HepG2 (cell line): ENCODE measurements at regions not wholly inside any gene's neighbourhood (a gene's known extent, or its start where the extent isn't known, plus 50 kb on each side); places are given as distances from the start of the nearest gene placed in this dataset.

Source experiments
- ATAC-seq: fragments of 200-7000 bp; cut with Tn5 transposase; 3 replicates; pipeline ENCODE4 v1.9.1; 2020; ENCODE audit warnings: mild to moderate bottlenecking, moderate library complexity
- BruUV-seq: library from RNA; stranded (reverse); fragments of 400-500 nt; replicated peaks from 2 replicates; lab custom pipeline; 2021; lab: Mats Ljungman, UMichigan
- CTCF ChIA-PET: fragments of 300-600 bp; formaldehyde crosslinking; extraction: SDS; loops from one replicate; lab custom pipeline; 2021; ENCODE audit warnings: low total read pairs, inconsistent platforms, low intra/inter-chr PET ratio; lab: Yijun Ruan, JAX
- POLR2A ChIA-PET: fragments of 350-600 bp; sonication (Branson Sonifier 250); formaldehyde crosslinking; loops from one replicate; lab custom pipeline; 2020; ENCODE audit warnings: antibody characterized with exemption, inconsistent platforms; lab: Yijun Ruan, JAX
- DNase-seq: peaks from one replicate; pipeline ENCODE4 v3.0.0-alpha.2; 2015; ENCODE audit warnings: low spot score
- FAIRE-seq: peaks from 3 replicates; lab custom pipeline; 2011; peaks lifted over from hg19 to GRCh38; lab: Jason Lieb, UNC
- H2AFZ ChIP-seq: one replicate; pipeline ENCODE4 v1.6.1; 2011; ENCODE audit warnings: low read length, inconsistent platforms
- H3K27ac ChIP-seq: fragments of 300-600 bp; 3 replicates; pipeline ENCODE4 v1.8.0; 2011; ENCODE audit warnings: mixed run types, mild to moderate bottlenecking, mixed read lengths, low read length, inconsistent platforms; ENCODE audit not compliant: insufficient read depth; ENCODE audit errors: extremely low read length
- H3K27me3 ChIP-seq, 2 experiments: fragments of 200-600 bp in 1 of 2; 2 replicates in 1 of 2; 3 replicates in 1 of 2; pipeline versions ENCODE4 v1.6.0 to v1.8.0; 2011; ENCODE audit warnings: low read length in 2 of 2, mild to moderate bottlenecking in 2 of 2, moderate library complexity in 2 of 2, inconsistent platforms in 1 of 2; ENCODE audit not compliant: insufficient read depth in 2 of 2, control insufficient read depth in 1 of 2
- H3K36me3 ChIP-seq, 2 experiments: fragments of 200-600 bp in 1 of 2; replicated peaks in 1 of 2; 2 replicates in 1 of 2; 3 replicates in 1 of 2; pipeline versions ENCODE4 v1.5.1 to v1.8.0; 2011; ENCODE audit warnings: low read length in 2 of 2, inconsistent platforms in 1 of 2; ENCODE audit not compliant: insufficient read depth in 2 of 2, control insufficient read depth in 1 of 2
- H3K4me1 ChIP-seq: 2 replicates; pipeline ENCODE4 v1.5.1; 2012; ENCODE audit warnings: low read length, inconsistent platforms; ENCODE audit not compliant: insufficient read depth
- H3K4me2 ChIP-seq: 2 replicates; pipeline ENCODE4 v1.6.0; 2011; ENCODE audit warnings: low read depth, low read length, inconsistent platforms
- H3K4me3 ChIP-seq, 3 experiments: fragments of 200-600 bp in 1 of 3; sonication (generic), shearing (Covaris generic) in 1 of 3; replicated peaks in 1 of 3; 2 replicates each; pipeline ENCODE4 v1.5.1; 2011 to 2016; ENCODE audit warnings: low read length in 3 of 3, inconsistent platforms in 2 of 3, low read depth in 2 of 3, mild to moderate bottlenecking in 2 of 3, control low read depth in 1 of 3, mixed read lengths in 1 of 3; ENCODE audit not compliant: insufficient read depth in 1 of 3
- H3K79me2 ChIP-seq: one replicate; pipeline ENCODE4 v1.6.1; 2011; ENCODE audit warnings: low read length, inconsistent platforms; ENCODE audit not compliant: insufficient read depth
- H3K9ac ChIP-seq: 2 replicates; pipeline ENCODE4 v1.6.0; 2011; ENCODE audit warnings: mild to moderate bottlenecking, low read depth, low read length, inconsistent platforms; ENCODE audit not compliant: insufficient read depth
- H3K9me3 ChIP-seq: 2 replicates; pipeline ENCODE4 v1.5.1; 2012; ENCODE audit warnings: mild to moderate bottlenecking, low read length
- H4K20me1 ChIP-seq: 2 replicates; pipeline ENCODE4 v1.6.0; 2011; ENCODE audit warnings: inconsistent platforms, mild to moderate bottlenecking, low read length, moderate library complexity; ENCODE audit not compliant: insufficient read depth
- ETV5 ChIP-seq: IDR thresholded peaks from 2 replicates; pipeline ENCODE4 v1.6.1; 2018; ENCODE audit warnings: missing biosample characterization, missing genetic modification reagents, inconsistent platforms, borderline replicate concordance
- FOSL2 ChIP-seq: sonication (generic); formaldehyde crosslinking; IDR thresholded peaks from 2 replicates; pipeline ENCODE4 v1.4.0; 2020; ENCODE audit warnings: missing genetic modification reagents
- MIER3 ChIP-seq: IDR thresholded peaks from 2 replicates; pipeline ENCODE4 v1.6.1; 2016; ENCODE audit warnings: missing compliant biosample characterization, borderline replicate concordance
- NR2F6 ChIP-seq, 2 experiments: IDR thresholded peaks; 2 replicates each; pipeline ENCODE4 v1.6.1; 2016; ENCODE audit warnings: antibody characterized with exemption in 1 of 2, mild to moderate bottlenecking in 1 of 2
- TCF7 ChIP-seq: sonication (generic); IDR thresholded peaks from 2 replicates; pipeline ENCODE4 v1.6.1; 2016; ENCODE audit warnings: antibody characterized with exemption, low read depth
- TFAP4 ChIP-seq: sonication (generic); IDR thresholded peaks from 2 replicates; pipeline ENCODE4 v1.6.1; 2016; ENCODE audit warnings: low read depth, borderline replicate concordance
- TMF1 ChIP-seq: sonication (generic); formaldehyde crosslinking; IDR thresholded peaks from 2 replicates; pipeline ENCODE4 v1.8.1; 2022; ENCODE audit warnings: low read depth, missing genetic modification reagents
- ZIK1 ChIP-seq: sonication (generic); formaldehyde crosslinking; IDR thresholded peaks from 2 replicates; pipeline ENCODE4 v1.5.0; 2020; ENCODE audit warnings: mild to moderate bottlenecking, low read depth, missing genetic modification reagents, borderline replicate concordance
- ZNF687 ChIP-seq: sonication (generic); formaldehyde crosslinking; IDR thresholded peaks from 2 replicates; pipeline ENCODE4 v1.5.1; 2020; ENCODE audit warnings: mild to moderate bottlenecking, missing genetic modification reagents, moderate library complexity
- ZNF768 ChIP-seq: sonication (generic); formaldehyde crosslinking; IDR thresholded peaks from 2 replicates; pipeline ENCODE4 v1.4.0; 2020; ENCODE audit warnings: missing genetic modification reagents
- ZNF792 ChIP-seq: IDR thresholded peaks from 2 replicates; pipeline ENCODE4 v1.6.1; 2016
- WGBS: methylation state at CpG from one replicate; pipeline ENCODE4 v1.1.6; 2017; ENCODE audit warnings: low lambda C conversion rate; 5-methylcytosine and 5-hydroxymethylcytosine counted together
- in situ Hi-C: cut with HindIII; loops from 2 replicates; pipeline ENCODE4 v1.10.0; 2017; ENCODE audit warnings: low pct_unique_long_range_greater_than_20kb; ENCODE audit not compliant: extremely low pct_ligation_motif_present
- intact Hi-C: fragments of 100-400 bp; cut with micrococcal nuclease; formaldehyde crosslinking; loops from one replicate; pipeline ENCODE4 v1.10.0; 2022; ENCODE audit not compliant: unreplicated experiment

- peak; percentile 56 for DNase-seq
- BruUV-seq, result no TSS peak
- Histone ChIP-seq H3K4me1 (peaks cover 15% of the 10 kb centered on the region), H3K27me3 (no peaks in the 10 kb centered on the region; a peak in 1 of 5 replicates), H3K9me3 (no peaks in the 10 kb centered on the region), H3K4me2 (peak overlapping the region; percentile 39), H3K27ac (no peak overlapping the region), H3K36me3 (no peaks in the 10 kb centered on the region), H3K9ac (no peak overlapping the region), H2AFZ (no peak overlapping the region), H4K20me1 (no peaks in the 10 kb centered on the region), H3K79me2 (no peaks in the 10 kb centered on the region), H3K4me3 (no peak overlapping the region; a peak in 1 of 6 replicates)
- ChIA-PET CTCF (no interaction called here), POLR2A (no interaction called here)
- no peak for FAIRE-seq
- intact Hi-C loops, result no loop called here
- 0 out of 2 replicates have a peak, but pooled peaks have one; percentile 10 for TF ChIP-seq NR2F6 (IDR thresholded peaks at IDR 0.05)
- peak; percentile 25; the same call in 1 of the 2 replicates for TF ChIP-seq NR2F6 (CRISPR knock-in tag; IDR thresholded peaks at IDR 0.05)
- no peak for TF ChIP-seq ZIK1 (CRISPR knock-in tag)
- TF ChIP-seq ZNF792 (CRISPR knock-in tag), result no peak
- TF ChIP-seq ZNF768 (CRISPR knock-in tag), result peak; percentile 66; the same call in 1 of the 2 replicates
- peak; percentile 47; the same call in 1 of the 2 replicates for TF ChIP-seq TFAP4
- TF ChIP-seq TCF7, result peak; percentile 69
- peak; percentile 24; the same call in 1 of the 2 replicates for TF ChIP-seq ETV5 (CRISPR knock-in tag)
- in situ Hi-C loops, result loop anchor here (25.0 kb wide), 2 partner anchors 266 to 941 kb away; no protein-coding TSS in a partner anchor
- WGBS, result under 1% methylated on average over 5 of the region's 13 CpGs
- ATAC-seq, result peak; percentile 65
Measured at GRCh38 chr18:25827961-25828561, 262.4 kb downstream of the SS18 start.

GRCh38 chr18:25827228-25827627 lies 263.2 kb downstream of the SS18 start:
- peak; percentile 58 for DNase-seq
- no peak for FAIRE-seq
- ATAC-seq, result peak; percentile 51; the same call in 1 of the 3 replicates
- Histone ChIP-seq H3K79me2 (no peaks in the 10 kb centered on the region), H3K4me3 (no peak overlapping the region), H3K27me3 (no peaks in the 10 kb centered on the region; a peak in 1 of 5 replicates), H3K36me3 (no peaks in the 10 kb centered on the region), H3K27ac (no peak overlapping the region), H3K4me1 (peaks cover 15% of the 10 kb centered on the region), H3K9me3 (no peaks in the 10 kb centered on the region), H3K4me2 (no peak overlapping the region), H3K9ac (no peak overlapping the region), H4K20me1 (no peaks in the 10 kb centered on the region), H2AFZ (no peak overlapping the region)
- POLR2A ChIA-PET, result no interaction called here
- TF ChIP-seq MIER3 (CRISPR knock-in tag), result no peak
- no peak for TF ChIP-seq ZNF687 (CRISPR knock-in tag)
- peak; percentile 46; the same call in 1 of the 2 replicates for TF ChIP-seq FOSL2 (CRISPR knock-in tag)
- no peak for TF ChIP-seq TMF1 (CRISPR knock-in tag)
- BruUV-seq, result no TSS peak
- CTCF ChIA-PET, result no interaction called here
- intact Hi-C loops (no loop called here), in situ Hi-C loops (loop anchor here (25.0 kb wide), 2 partner anchors 265 to 940 kb away; no protein-coding TSS in a partner anchor)
- 6% methylated on average over 4 of the region's 4 CpGs for WGBS
